Hypothalamus (tissue), 51 donors: ENCODE measurements at regions not wholly inside any gene's neighbourhood (a gene's known extent, or its start where the extent isn't known, plus 50 kb on each side); places are given as distances from the start of the nearest gene placed in this dataset.
"Not testable (repeated sequence)": the region's sequence is repeated elsewhere in the genome, so short reads cannot be mapped to it uniquely, and the experiment has no call there.

ENCODE experiments used
- DNase-seq, 51 donors: peaks; one replicate each; lab custom pipeline; 2025; lab: John Stamatoyannopoulos, UW

DNA sequence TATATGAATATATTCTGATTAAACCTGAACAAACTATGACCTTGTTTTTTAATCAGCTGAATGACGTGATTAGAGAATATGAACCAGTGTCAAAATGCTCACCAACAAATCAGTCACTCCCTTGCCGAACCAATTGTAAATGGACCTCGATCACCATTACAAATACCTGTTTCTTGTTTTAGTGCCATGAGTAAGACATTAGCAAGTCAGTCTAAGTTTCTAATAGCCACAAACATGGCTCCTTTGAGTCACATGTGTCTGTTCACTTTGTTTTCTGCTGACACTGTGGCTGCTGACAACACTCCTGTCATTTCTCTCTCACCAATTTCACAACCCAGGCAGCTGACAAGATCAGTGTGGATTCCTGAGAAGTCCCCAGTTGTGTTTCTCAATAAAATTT lies 286.2 kb upstream of the MDGA2 start:
- no peak for DNase-seq

DNA sequence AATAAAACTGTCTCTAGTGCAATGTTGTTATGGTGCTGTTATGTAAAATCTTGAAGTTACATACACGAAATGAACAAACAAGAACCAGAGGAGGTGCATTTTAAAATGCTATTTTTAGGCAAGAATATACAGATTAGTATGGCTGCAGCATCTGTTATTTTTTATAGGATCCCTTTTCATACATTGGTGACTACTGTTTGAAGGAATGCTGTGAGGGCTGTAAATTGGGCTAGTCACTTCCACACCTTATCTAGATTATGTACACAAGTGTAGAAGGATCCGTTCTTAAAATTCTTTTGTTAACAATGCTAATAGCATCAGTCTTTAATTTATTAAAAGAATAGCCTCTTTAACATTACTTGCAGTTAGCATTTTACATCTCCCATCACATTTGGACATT lies 284.3 kb upstream of the MDGA2 start:
- no peak for DNase-seq

DNA sequence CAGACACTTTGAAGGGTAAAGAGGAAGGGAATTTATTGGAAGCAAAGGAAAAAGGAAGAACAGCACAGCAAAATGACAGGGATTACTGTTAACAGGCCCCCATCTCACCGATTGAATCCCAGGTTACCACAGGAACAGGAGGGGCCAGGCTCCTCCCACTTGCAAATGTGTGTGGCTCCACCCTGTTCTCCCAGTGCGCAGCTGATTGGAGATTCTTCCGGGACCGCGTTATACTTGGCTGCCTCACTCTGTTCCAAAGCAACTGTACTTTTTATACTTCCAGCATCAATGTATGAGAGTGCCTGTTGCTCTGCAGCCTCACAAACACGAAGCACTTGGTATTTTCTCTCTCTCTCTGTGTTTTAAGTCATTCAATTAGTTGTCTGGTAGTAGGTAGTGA lies 273.6 kb upstream of the MDGA2 start:
- DNase-seq, result no peak

DNA sequence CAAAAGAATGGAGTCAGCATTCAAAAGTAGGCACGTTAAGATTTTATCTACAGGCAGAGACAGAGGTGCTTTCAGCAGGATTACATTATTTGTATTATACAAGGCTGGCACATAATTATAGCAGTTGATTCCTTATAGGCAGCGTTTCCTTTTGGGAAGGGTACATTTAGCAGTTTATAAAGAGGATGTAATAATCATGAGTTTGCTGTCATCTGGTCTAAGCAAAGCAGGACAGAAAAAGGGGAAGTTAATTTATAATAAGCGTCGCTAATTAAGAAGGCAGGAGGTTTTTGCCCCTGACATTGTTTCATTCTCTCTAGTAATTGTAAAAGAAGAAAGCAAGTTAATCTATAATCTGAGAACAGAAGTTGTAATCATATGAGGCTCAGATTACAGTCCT lies 259.9 kb upstream of the MDGA2 start:
- DNase-seq, result no peak

DNA sequence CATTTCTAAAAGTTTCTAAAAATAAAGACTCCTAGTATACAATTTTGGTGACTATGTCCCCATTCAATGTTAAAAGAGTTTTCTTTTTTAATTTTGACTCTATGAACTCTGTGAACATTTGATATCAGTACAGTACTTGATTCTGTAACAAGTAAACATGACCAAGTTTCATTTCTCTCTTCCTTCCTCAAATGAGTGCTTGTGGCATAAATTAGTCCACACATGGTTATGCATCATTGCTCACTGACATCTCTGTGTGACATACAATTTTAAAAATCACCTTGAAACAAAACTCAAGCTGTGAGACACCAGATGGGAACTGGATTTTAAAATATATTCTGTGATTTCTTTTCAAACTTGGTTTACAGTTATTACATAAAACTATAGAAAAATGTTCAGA lies 253.9 kb upstream of the MDGA2 start:
- DNase-seq, result no peak

DNA sequence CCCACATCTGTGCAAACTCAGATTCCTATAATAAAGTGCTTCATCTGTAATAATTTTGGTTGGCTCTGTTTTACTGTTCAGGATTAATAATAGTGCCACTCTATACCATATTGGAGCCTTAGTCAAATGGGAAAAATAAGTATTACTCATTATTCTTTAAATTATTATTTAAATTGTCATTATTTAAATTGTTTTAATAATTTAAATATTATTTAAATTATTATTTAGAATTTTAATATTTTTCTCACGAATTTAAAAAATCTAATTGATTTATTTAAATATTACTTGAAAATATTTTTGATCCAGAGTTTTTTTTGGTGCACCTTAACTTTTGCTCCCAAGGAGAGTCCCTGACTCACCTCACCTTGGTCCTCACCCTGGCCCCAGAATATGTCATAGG lies 245.7 kb upstream of the MDGA2 start:
- no peak for DNase-seq

DNA sequence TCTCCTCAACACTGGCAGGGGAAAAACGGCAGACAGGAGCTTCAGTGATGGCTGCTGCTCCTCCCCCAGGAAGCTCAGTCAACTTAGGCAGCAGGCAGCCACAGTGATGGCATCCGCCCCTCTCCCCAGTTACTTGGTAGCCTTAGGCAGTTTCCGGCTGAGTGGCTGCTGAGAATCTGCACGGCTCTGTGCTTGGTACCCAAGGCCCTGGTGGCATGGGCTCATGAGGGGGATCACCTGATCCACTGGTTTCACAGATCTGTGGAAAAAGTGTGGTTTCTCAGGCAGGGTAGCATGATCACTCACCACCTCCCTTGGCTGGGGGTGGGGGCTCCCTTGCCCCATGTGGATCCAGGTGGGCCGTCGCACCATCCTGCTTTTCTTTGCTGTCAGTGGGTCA lies 244.6 kb upstream of the MDGA2 start:
- no peak for DNase-seq

DNA sequence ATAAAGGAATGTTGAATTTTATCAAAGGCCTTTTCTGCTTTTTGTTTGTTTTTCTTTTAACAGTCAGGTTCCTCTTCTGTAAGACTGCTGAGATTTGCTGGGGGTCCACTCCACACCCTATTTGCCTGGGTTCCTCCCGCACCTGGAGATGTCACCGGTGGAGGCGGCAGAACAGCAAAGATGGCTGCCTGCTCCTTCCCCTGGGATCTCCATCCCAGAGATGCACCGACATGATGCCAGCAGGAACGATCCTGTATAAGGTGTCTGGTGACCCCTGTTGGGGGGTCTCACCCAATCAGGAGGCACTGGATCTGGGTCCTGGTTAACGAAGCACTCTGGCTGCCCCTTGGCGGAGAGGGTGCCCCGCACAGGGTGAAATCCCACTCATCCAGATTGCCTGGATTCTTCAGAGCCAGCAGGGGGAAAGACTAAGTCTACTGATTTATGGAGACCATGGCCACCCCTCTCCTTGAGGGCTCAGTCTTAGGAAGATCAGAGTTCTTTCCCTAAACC lies 244.0 kb upstream of the MDGA2 start:
- DNase-seq, result no peak

DNA sequence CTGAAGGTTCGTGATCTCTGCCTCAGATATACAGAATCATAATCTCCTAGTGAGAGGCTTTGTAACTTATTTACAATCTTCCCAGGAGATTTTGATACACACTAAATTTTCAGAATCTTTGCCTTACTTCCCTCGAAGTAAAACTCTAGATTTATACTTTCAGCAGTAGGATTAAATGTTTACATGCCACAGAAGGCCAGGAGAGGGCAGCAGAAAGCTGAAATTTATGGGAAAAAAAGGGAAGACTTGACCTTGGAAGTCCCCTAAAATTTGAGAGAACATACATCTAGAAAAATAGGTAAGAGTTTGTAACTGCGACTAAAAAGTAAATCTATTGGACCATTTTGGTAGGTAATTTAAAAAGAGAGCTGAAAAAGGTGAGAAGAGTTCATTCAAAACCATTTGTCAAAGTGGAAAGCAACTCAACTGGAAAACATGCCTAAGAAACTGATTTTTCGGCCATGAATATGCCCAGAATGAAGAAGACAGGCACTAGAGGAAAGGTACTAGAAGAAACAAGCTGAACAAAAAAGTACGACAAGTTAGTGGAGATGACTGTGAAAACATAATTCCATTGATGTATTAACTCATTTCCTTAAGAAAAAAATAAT lies 242.0 kb upstream of the MDGA2 start:
- DNase-seq, result peak in 11 of 51 donors; percentile 0 to 43 (median 11)

DNA sequence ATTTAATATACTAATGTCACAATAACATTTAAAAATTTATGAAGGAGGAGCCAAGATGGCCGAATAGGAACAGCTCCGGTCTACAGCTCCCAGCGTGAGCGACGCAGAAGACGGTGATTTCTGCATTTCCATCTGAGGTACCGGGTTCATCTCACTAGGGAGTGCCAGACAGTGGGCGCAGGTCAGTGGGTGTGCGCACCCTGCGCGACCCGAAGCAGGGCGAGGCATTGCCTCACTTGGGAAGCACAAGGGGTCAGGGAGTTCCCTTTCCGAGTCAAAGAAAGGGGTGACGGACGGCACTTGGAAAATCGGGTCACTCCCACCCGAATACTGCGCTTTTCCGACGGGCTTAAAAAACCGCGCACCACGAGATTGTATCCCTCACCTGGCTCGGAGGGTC lies 225.7 kb upstream of the MDGA2 start:
- DNase-seq, result not testable (repeated sequence)

DNA sequence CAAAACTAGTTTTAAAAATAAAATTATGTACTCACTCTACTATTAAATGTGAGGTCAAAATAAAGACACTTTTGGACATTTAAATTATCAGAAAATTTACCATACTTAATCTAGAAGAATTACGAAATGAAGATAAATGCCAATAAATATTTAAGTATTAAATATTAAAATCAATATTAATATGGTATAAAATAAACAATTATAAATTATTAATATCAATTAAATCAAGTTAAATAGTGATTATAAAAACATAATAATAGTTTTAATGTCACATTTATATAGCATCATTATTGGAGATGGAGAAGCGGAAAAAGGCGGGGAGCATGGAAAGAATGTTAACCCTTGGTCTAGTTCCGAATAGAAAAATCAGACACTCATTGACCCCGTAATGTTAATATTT lies 224.3 kb upstream of the MDGA2 start:
- no peak for DNase-seq

DNA sequence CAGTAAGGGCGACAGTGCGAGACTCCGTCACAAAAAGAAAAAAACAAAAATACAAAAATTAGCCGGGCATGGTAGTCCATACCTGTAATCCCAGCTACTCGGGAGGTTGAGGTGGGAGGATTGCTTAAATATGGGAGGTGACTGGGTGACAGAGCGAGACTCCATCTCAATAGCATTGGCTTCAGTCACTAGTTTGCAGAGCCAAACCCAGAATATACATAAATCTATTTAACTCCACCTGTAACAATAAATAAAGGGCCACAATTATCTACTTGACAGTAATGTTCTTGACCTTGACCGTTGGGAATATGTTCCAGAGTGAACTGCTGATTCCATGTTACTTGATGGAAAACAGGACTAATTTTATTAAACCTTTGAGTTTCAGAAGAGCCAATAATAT lies 198.9 kb upstream of the MDGA2 start:
- DNase-seq, result no peak

DNA sequence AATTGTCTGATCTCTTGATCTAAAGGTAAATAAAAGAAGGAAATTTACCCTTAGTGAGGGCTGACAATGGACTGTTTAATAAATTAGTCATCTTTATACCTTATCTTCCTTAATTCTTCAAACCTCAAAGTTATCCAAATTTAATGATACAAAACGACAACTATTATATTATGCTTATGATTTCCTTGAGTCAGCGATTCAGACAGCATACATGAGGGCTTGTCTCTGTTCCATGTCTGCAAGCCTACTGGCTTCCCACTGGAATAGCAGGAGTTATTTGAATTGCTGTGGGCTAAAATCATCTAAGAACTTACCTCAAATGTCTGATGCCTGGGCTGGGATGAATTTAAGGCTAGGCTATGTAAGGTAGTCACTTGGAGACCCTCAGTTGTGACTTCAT lies 197.2 kb upstream of the MDGA2 start:
- no peak for DNase-seq

DNA sequence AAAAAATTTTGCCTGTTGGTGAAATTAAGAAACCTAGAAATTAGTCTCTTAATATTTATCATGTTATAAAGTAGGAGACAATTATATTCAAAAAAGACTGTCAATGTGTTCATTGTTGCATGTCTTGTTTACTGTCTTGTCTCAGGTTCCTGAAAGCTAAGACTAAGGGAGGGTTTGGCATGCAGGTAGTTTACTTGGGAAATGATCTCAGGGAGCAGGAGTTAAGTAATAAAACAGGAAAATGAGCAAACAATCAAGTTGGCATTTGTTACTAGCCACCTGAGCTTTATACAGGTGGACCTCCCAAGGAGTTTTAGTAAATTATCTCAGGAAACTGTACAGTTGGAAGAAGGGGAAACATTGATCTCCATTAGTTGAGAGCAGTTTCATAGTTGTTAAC lies 188.0 kb upstream of the MDGA2 start:
- no peak for DNase-seq

DNA sequence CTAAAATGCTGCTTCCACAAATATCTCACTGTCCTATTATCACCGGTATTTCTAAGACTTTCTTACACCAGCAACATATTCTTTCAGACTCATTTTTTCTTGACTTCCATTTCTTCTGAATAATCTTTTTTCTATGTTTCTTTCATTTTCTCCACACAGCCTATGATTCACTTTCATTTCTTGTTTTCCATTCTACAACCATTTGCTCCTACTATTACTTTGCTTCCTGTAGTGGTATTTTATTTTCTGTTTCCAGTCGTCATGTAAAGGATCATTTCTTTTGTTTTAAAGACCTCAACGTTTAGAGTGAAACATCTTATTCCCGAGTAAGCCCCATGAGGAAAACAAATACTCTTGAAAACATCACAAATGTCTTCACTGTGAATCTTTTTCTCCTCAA lies 182.2 kb upstream of the MDGA2 start:
- no peak for DNase-seq

DNA sequence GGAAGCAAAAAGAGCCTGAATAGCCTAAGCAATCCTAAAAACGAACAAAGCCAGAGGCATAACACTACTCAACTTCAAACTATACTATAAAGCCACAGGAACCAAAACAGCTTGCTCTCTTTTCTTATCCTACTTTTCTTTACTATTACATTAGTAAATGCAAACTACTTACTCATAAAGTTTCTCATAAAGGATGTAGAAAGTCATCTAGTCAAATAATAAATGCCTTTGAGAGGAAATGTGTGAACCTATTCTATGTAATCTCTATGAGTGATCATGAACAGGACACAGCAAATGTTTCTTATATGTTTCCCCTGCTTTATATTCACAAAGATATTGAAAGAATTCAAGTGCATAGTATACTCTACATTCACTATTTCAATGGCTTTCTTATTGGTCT lies 176.9 kb upstream of the MDGA2 start:
- DNase-seq, result no peak

DNA sequence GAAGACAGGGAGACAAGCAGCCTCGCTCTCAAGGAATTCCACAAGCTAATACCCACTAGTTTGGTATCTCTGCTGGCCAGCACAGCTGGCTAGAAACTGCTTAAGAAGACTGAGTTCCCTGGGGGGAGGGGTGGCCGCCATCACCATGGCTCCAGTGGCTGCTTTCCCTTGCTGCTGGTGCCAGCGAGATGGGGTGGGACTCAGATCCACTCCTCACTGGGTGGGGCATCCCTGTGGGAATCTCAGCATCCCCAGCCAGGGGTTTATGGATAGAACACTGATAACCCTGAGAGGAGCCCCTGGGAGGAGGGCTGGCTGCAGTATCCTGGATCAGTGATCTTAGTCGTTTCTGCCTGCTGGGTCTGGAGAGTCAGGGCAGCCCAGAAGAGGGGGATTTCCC lies 170.6 kb upstream of the MDGA2 start:
- no peak for DNase-seq

DNA sequence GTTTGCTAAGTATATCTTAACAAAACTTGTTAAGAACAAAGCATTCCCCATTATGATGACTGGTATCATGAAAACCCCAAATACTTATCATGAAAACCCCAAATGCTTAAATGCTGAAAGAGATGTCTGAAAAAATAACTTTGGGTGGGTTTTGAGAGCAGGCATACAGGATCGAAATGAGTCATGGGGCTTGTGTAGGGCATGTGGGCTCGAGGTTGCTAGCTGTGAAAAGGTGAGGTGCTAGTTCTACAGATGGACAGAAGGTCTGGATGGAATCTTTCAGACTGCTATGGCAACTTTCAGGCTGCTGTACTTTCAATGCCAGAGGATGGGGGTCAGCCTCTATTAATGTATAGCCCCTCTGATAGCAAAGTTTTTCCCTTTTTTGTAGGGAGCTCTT lies 167.8 kb upstream of the MDGA2 start:
- no peak for DNase-seq

DNA sequence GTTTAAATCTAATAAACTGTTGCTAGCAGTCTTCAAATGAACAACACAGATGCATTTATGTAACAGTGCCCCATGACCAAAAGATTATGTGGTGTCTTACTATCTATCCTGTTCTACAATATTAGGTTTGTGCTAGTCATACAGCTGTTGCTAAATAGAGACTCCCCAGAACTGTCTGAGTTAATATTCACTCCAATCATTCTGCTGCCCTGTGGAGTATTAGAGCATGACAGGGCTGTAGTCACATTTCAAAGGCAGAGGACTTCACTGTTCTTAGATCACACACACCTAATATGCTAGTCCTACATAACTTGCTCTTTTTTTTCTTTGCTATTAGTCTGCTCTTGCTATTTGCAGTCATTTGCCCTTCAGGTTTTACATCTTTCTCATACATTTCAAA lies 157.6 kb upstream of the MDGA2 start:
- no peak for DNase-seq

DNA sequence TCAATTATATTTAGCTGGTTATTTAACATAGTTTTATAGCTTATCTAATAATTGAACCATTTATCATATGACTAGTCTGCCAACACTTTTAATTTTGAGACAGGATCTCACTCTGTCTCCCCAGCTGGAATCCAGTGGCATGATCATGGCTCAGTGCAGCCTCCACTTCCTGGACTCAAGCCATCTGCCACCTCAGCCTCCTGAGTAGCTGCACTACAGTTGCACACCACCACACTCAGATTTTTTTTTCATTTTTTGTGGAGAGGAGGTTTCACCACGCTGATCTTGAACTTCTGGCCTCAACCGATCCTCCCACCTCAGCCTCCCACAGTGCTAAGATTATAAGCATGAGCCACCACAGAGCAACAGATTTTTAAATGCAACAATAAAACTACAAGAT lies 151.4 kb upstream of the MDGA2 start:
- DNase-seq, result no peak

DNA sequence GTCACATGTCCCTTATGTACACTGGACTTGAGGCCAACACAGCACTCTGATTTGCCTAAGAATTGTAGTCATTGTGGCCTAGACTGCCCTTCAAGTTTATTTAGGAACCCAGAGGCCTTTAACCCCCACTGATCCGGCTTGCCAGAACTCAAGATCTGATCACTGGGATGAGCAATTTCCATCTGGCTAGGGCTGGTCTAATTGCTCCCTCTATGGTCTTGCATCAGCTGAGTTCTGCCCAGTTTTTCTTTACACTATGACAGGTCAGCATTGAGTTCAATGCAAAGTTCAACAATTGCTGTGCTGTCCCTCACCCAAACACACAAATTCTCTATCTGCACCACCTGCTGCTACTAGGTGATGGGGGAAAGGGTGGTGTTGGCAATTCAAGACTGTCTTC lies 146.9 kb upstream of the MDGA2 start:
- no peak for DNase-seq

DNA sequence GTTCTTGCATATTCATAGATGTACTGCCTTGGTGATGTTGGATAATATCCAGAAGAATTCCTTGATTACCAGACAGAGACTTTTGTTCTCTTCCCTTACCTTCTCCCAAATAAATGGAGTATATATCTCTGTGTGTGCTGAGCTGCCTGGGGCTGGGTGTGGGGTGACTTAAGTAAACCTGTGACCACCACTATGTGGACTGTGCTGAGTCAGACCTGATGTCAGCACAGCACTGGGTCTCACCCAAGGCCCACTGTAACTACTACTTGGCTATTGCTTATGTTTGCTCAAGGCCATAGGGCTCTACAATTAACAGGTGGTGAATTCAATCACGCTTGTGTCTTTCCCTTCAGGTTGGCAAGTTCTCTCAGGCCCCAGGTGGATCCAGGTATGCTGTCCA lies 145.7 kb upstream of the MDGA2 start:
- DNase-seq, result no peak

DNA sequence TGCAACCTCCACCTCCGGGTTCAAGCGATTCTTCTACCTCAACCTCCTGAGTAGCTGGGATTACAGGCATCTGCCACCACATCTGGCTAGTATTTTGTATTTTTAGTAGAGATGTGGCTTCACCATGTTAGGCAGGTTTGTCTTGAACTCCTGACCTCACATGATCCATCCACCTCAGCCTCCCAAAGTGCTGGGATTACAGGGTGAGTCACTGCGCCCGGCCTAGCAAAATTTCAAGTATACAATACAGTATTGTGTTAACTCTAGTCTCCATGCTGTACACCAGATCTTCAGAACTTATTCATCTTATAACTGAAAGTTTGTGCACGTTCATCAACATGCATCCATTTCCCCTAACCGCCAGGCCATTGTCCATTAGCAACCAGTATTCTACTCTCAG lies 115.1 kb upstream of the MDGA2 start:
- no peak for DNase-seq
